ENCODE measurements at regions not wholly inside any gene's neighbourhood (a gene's known extent, or its start where the extent isn't known, plus 50 kb on each side); places are given as distances from the start of the nearest gene placed in this dataset.

- Mint-ChIP-seq H3K27ac (no peak overlapping the region), H3K4me3 (no peak overlapping the region), H3K36me3 (no peaks in the 10 kb centered on the region), H3K9me3 (peaks cover 10% of the 10 kb centered on the region), H3K27me3 (ENCODE audit: insufficient read depth, low read depth) (no peaks in the 10 kb centered on the region), H3K4me1 (peaks cover 9% of the 10 kb centered on the region)
- H3K79me2 ChIP-seq (ENCODE audit: low read depth) = no peaks in the 10 kb centered on the region
- H3K4me3 ChIP-seq = no peak overlapping the region
- H3K27me3 ChIP-seq = no peaks in the 10 kb centered on the region
- no peak overlapping the region for H2AFZ ChIP-seq (replicated peaks)
- H3K36me3 ChIP-seq = no peaks in the 10 kb centered on the region
- no peak overlapping the region for H3K4me2 ChIP-seq
- no peak overlapping the region for H3K27ac ChIP-seq
- no peak overlapping the region for H3K9ac ChIP-seq
- no peaks in the 10 kb centered on the region for H3F3A ChIP-seq (ENCODE audit: low read depth)
- no peaks in the 10 kb centered on the region for H3K4me1 ChIP-seq
- no peaks in the 10 kb centered on the region for H3K9me3 ChIP-seq (ENCODE audit: low read depth)
- H4K20me1 ChIP-seq (ENCODE audit: low read depth) = no peaks in the 10 kb centered on the region
- no peak for DNase-seq (ENCODE audit: low spot score)
- TF ChIP-seq, protein P1, sequence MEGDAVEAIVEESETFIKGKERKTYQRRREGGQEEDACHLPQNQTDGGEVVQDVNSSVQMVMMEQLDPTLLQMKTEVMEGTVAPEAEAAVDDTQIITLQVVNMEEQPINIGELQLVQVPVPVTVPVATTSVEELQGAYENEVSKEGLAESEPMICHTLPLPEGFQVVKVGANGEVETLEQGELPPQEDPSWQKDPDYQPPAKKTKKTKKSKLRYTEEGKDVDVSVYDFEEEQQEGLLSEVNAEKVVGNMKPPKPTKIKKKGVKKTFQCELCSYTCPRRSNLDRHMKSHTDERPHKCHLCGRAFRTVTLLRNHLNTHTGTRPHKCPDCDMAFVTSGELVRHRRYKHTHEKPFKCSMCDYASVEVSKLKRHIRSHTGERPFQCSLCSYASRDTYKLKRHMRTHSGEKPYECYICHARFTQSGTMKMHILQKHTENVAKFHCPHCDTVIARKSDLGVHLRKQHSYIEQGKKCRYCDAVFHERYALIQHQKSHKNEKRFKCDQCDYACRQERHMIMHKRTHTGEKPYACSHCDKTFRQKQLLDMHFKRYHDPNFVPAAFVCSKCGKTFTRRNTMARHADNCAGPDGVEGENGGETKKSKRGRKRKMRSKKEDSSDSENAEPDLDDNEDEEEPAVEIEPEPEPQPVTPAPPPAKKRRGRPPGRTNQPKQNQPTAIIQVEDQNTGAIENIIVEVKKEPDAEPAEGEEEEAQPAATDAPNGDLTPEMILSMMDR (IDR thresholded peaks at IDR 0.05) = no peak
Observed at GRCh38 chr12:77625441-77625840, 205.3 kb upstream of the NAV3 start.

DNA sequence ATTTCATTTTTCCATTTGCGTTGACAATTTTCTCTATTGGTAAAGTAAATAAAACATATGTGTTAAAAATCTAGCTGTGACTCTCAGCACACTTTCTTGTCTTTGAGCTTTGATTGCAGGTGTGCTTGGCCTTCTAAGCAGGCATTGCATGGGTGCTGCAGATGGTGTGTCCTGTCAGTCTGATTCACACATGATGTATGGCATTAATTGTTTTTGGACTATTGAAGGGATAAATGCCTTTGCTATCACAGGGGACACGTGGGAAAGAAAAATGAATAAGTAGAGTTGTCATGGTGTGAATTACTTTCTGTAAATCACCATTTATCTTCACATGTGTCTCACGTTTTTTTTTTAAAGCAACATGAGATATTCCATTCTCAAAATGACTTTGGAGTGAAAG lies 211.3 kb upstream of the NAV3 start:
- no peaks in the 10 kb centered on the region for H3K36me3 ChIP-seq
- H3K9me3 Mint-ChIP-seq = peaks cover 13% of the 10 kb centered on the region
- no peaks in the 10 kb centered on the region for H3K79me2 ChIP-seq (ENCODE audit: low read depth)
- H3K4me3 Mint-ChIP-seq = no peak overlapping the region
- H3K27me3 ChIP-seq = no peaks in the 10 kb centered on the region
- H3K4me2 ChIP-seq = no peak overlapping the region
- no peak for TF ChIP-seq EZH2phosphoT487 (IDR thresholded peaks at IDR 0.05)
- no peak for TF ChIP-seq EZH2 (IDR thresholded peaks at IDR 0.05)
- TF ChIP-seq, protein P1 (IDR thresholded peaks at IDR 0.05) = no peak
- H3K36me3 Mint-ChIP-seq = peaks cover 1% of the 10 kb centered on the region
- H3F3A ChIP-seq (ENCODE audit: low read depth) = no peaks in the 10 kb centered on the region
- no peak overlapping the region for H2AFZ ChIP-seq (replicated peaks)
- H3K27ac ChIP-seq = no peak overlapping the region
- H3K9me3 ChIP-seq (ENCODE audit: low read depth) = no peaks in the 10 kb centered on the region
- no peaks in the 10 kb centered on the region for H3K27me3 Mint-ChIP-seq (ENCODE audit: insufficient read depth, low read depth)
- no peak for DNase-seq (ENCODE audit: low spot score)
- no peak overlapping the region for H3K27ac Mint-ChIP-seq
- no peak overlapping the region for H3K4me3 ChIP-seq
- H3K9ac ChIP-seq = no peak overlapping the region
- H4K20me1 ChIP-seq (ENCODE audit: low read depth) = no peaks in the 10 kb centered on the region
- peaks cover 2% of the 10 kb centered on the region for H3K4me1 Mint-ChIP-seq
- H3K4me1 ChIP-seq = no peaks in the 10 kb centered on the region

- H3K27ac Mint-ChIP-seq = no peak overlapping the region
- Histone ChIP-seq H3K79me2 (ENCODE audit: low read depth) (no peaks in the 10 kb centered on the region), H3K4me3 (no peak overlapping the region), H4K20me1 (ENCODE audit: low read depth) (no peaks in the 10 kb centered on the region), H3K27ac (no peak overlapping the region), H3K9me3 (ENCODE audit: low read depth) (no peaks in the 10 kb centered on the region), H3K9ac (no peak overlapping the region), H3K4me2 (no peak overlapping the region), H2AFZ (replicated peaks) (no peak overlapping the region), H3K4me1 (peaks cover 7% of the 10 kb centered on the region), H3K27me3 (no peaks in the 10 kb centered on the region), H3K36me3 (no peaks in the 10 kb centered on the region), H3F3A (ENCODE audit: low read depth) (peaks cover 9% of the 10 kb centered on the region)
- TF ChIP-seq, protein P1 (IDR thresholded peaks at IDR 0.05) = no peak
- no peak for TF ChIP-seq EZH2phosphoT487 (IDR thresholded peaks at IDR 0.05)
- TF ChIP-seq EZH2 (IDR thresholded peaks at IDR 0.05) = no peak
- H3K4me1 Mint-ChIP-seq = no peaks in the 10 kb centered on the region
- H3K4me3 Mint-ChIP-seq = no peak overlapping the region
- peaks cover 13% of the 10 kb centered on the region for H3K9me3 Mint-ChIP-seq
- no peak for DNase-seq (ENCODE audit: low spot score)
- H3K27me3 Mint-ChIP-seq (ENCODE audit: insufficient read depth, low read depth) = no peaks in the 10 kb centered on the region
- peaks cover 2% of the 10 kb centered on the region for H3K36me3 Mint-ChIP-seq
Observed at GRCh38 chr12:77617818-77618217, 212.9 kb upstream of the NAV3 start.

GRCh38 chr12:77615332-77615731 lies 215.4 kb upstream of the NAV3 start:
- Histone ChIP-seq H3K4me1 (peaks cover 17% of the 10 kb centered on the region), H3K9ac (no peak overlapping the region), H3K4me2 (no peak overlapping the region), H3K36me3 (no peaks in the 10 kb centered on the region), H3F3A (ENCODE audit: low read depth) (peaks cover 10% of the 10 kb centered on the region), H3K79me2 (ENCODE audit: low read depth) (no peaks in the 10 kb centered on the region), H3K27ac (no peak overlapping the region), H2AFZ (replicated peaks) (no peak overlapping the region), H3K27me3 (no peaks in the 10 kb centered on the region), H3K9me3 (ENCODE audit: low read depth) (no peaks in the 10 kb centered on the region), H4K20me1 (ENCODE audit: low read depth) (no peaks in the 10 kb centered on the region), H3K4me3 (no peak overlapping the region)
- Mint-ChIP-seq H3K4me3 (no peak overlapping the region), H3K27me3 (ENCODE audit: insufficient read depth, low read depth) (no peaks in the 10 kb centered on the region), H3K9me3 (peaks cover 14% of the 10 kb centered on the region), H3K36me3 (peaks cover 3% of the 10 kb centered on the region), H3K27ac (no peak overlapping the region), H3K4me1 (no peaks in the 10 kb centered on the region)
- peak; percentile 15 for DNase-seq (ENCODE audit: low spot score)
- TF ChIP-seq EZH2phosphoT487 (IDR thresholded peaks at IDR 0.05) (no peak), EZH2 (IDR thresholded peaks at IDR 0.05) (no peak)
- TF ChIP-seq, protein P1 (IDR thresholded peaks at IDR 0.05) = peak; percentile 43

All from neural progenitor cell (in vitro differentiated cells).